Hepatocyte (in vitro differentiated cells): ENCODE measurements at regions not wholly inside any gene's neighbourhood (a gene's known extent, or its start where the extent isn't known, plus 50 kb on each side); places are given as distances from the start of the nearest gene placed in this dataset.

Experiments
- DNase-seq: peaks from one replicate; pipeline ENCODE4 v3.0.0-alpha.2; 2016; ENCODE audit warnings: low spot score
- H2AFZ ChIP-seq: fragments of 200-600 bp; sonication (generic); 2 replicates; pipeline ENCODE4 v1.6.0; 2016; ENCODE audit warnings: antibody characterized with exemption, mild to moderate bottlenecking
- H3K27ac ChIP-seq: fragments of 200-600 bp; sonication (generic); 2 replicates; pipeline ENCODE4 v1.5.1; 2016; ENCODE audit warnings: mild to moderate bottlenecking
- H3K27me3 ChIP-seq: fragments of 200-600 bp; sonication (generic); 2 replicates; pipeline ENCODE4 v1.6.1; 2016
- H3K36me3 ChIP-seq: fragments of 200-600 bp; sonication (generic); replicated peaks from 2 replicates; pipeline ENCODE4 v1.5.1; 2016; ENCODE audit warnings: low read depth; ENCODE audit not compliant: insufficient read depth
- H3K4me1 ChIP-seq: fragments of 200-600 bp; sonication (generic); 2 replicates; pipeline ENCODE4 v1.5.1; 2016; ENCODE audit warnings: mild to moderate bottlenecking, moderate library complexity; ENCODE audit not compliant: insufficient read depth
- H3K4me2 ChIP-seq: fragments of 200-600 bp; sonication (generic); 2 replicates; pipeline ENCODE4 v1.6.0; 2016
- H3K4me3 ChIP-seq: fragments of 200-600 bp; sonication (generic); 2 replicates; pipeline ENCODE4 v1.5.1; 2016; ENCODE audit warnings: mild to moderate bottlenecking
- H3K79me2 ChIP-seq: fragments of 200-600 bp; sonication (generic); 2 replicates; pipeline ENCODE4 v1.6.0; 2017; ENCODE audit warnings: mild to moderate bottlenecking
- H3K9me2 ChIP-seq: fragments of 200-600 bp; sonication (generic); replicated peaks from 2 replicates; pipeline ENCODE4 v1.6.0; 2017; ENCODE audit warnings: mild to moderate bottlenecking; ENCODE audit not compliant: insufficient read depth
- H3K9me3 ChIP-seq: fragments of 200-600 bp; sonication (generic); 2 replicates; pipeline ENCODE4 v1.5.1; 2016; ENCODE audit warnings: low read depth, mild to moderate bottlenecking
- H4K20me1 ChIP-seq: fragments of 200-600 bp; sonication (generic); 2 replicates; pipeline ENCODE4 v1.6.0; 2016; ENCODE audit warnings: mild to moderate bottlenecking; ENCODE audit not compliant: insufficient read depth, poor library complexity, severe bottlenecking
- EZH2 ChIP-seq: fragments of 200-600 bp; sonication (generic); IDR thresholded peaks from 2 replicates; pipeline ENCODE4 v1.6.1; 2016; ENCODE audit warnings: antibody characterized with exemption, mild to moderate bottlenecking, borderline replicate concordance
- EZH2phosphoT487 ChIP-seq: fragments of 200-600 bp; sonication (generic); IDR thresholded peaks from one replicate; pipeline ENCODE4 v1.6.1; 2018; ENCODE audit warnings: antibody characterized with exemption, mild to moderate bottlenecking, low read depth, moderate library complexity; ENCODE audit not compliant: unreplicated experiment, severe bottlenecking
- WGBS: methylation state at CpG from one replicate; pipeline ENCODE4 v1.1.6; 2016; ENCODE audit warnings: low lambda C conversion rate; ENCODE audit errors: missing lambda C conversion rate; 5-methylcytosine and 5-hydroxymethylcytosine counted together
- TF ChIP-seq, protein P1 (sequence below): fragments of 200-600 bp; sonication (generic); IDR thresholded peaks from 2 replicates; pipeline ENCODE4 v1.5.1; 2016; ENCODE audit warnings: antibody characterized with exemption, mild to moderate bottlenecking; ENCODE audit not compliant: poor library complexity

DNA sequence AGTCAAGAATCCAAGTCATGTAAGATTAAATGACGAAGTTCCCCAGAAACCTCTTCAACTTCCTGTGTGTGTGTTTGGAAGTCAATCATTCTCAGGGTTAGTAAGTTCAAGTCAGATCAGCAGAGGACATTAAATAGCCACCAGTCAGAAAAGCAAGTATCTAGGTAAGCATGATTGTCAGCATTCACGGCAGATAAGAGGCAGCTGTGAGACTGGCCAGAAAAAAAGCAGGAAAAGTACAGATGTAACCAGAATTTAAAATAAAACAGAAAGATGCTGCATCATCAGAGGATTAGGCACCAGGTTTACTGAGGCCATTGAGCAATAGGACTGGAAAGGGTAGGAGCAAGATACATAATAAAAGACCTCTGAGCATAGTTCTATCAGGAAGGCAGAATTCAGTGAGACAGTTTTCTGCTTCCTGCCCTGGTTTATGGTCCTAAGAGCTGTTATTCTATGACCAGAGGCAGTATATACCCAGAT, 606.9 kb downstream of the FSCB start:
- H3K27ac ChIP-seq: peak overlapping the region; percentile 60
- TF ChIP-seq, protein P1, sequence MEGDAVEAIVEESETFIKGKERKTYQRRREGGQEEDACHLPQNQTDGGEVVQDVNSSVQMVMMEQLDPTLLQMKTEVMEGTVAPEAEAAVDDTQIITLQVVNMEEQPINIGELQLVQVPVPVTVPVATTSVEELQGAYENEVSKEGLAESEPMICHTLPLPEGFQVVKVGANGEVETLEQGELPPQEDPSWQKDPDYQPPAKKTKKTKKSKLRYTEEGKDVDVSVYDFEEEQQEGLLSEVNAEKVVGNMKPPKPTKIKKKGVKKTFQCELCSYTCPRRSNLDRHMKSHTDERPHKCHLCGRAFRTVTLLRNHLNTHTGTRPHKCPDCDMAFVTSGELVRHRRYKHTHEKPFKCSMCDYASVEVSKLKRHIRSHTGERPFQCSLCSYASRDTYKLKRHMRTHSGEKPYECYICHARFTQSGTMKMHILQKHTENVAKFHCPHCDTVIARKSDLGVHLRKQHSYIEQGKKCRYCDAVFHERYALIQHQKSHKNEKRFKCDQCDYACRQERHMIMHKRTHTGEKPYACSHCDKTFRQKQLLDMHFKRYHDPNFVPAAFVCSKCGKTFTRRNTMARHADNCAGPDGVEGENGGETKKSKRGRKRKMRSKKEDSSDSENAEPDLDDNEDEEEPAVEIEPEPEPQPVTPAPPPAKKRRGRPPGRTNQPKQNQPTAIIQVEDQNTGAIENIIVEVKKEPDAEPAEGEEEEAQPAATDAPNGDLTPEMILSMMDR: no peak
- TF ChIP-seq EZH2phosphoT487 (no peak), EZH2 (no peak)

DNA sequence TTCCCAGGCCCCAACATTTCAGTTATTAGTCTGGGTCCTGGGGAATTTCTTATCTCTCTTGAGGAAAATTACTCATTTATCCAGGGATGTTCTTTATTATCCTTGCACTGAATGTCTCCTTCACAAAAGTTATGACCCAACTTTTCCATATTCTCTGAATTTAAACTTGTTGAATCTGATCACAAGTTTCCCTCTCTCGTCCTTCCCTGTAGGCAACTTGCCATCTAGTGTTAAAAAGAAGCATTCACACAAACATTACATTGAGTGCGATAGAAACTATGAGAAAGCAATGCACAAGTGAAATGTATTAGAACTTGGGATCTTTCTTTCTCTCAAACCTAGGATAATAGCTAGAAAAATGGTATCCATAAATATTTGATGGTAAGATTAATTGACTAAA, 608.4 kb downstream of the FSCB start:
- no peaks in the 10 kb centered on the region for H4K20me1 ChIP-seq
- no peak overlapping the region for H3K4me3 ChIP-seq
- H3K27me3 ChIP-seq: no peaks in the 10 kb centered on the region
- no peaks in the 10 kb centered on the region for H3K9me2 ChIP-seq
- H3K79me2 ChIP-seq: no peaks in the 10 kb centered on the region
- no peak overlapping the region for H3K27ac ChIP-seq
- peak; percentile 49 for DNase-seq
- peaks cover 34% of the 10 kb centered on the region for H3K4me1 ChIP-seq
- 64% methylated on average over 2 of the region's 2 CpGs for WGBS
- no peak overlapping the region for H2AFZ ChIP-seq
- H3K36me3 ChIP-seq: no peaks in the 10 kb centered on the region
- no peaks in the 10 kb centered on the region for H3K9me3 ChIP-seq
- TF ChIP-seq, protein P1: peak; percentile 56
- TF ChIP-seq EZH2 (no peak), EZH2phosphoT487 (no peak)
- H3K4me2 ChIP-seq: no peak overlapping the region

More for the DNA sequence above, 606.9 kb downstream of the FSCB start:
- Histone ChIP-seq H4K20me1 (no peaks in the 10 kb centered on the region), H3K79me2 (no peaks in the 10 kb centered on the region), H3K4me2 (peak overlapping the region; percentile 47), H3K36me3 (no peaks in the 10 kb centered on the region), H3K9me3 (no peaks in the 10 kb centered on the region), H3K9me2 (no peaks in the 10 kb centered on the region), H3K4me1 (peaks cover 34% of the 10 kb centered on the region), H3K4me3 (no peak overlapping the region), H2AFZ (no peak overlapping the region), H3K27me3 (no peaks in the 10 kb centered on the region)
- DNase-seq: peak; percentile 64
- 26% methylated on average over 2 of the region's 2 CpGs for WGBS

DNA sequence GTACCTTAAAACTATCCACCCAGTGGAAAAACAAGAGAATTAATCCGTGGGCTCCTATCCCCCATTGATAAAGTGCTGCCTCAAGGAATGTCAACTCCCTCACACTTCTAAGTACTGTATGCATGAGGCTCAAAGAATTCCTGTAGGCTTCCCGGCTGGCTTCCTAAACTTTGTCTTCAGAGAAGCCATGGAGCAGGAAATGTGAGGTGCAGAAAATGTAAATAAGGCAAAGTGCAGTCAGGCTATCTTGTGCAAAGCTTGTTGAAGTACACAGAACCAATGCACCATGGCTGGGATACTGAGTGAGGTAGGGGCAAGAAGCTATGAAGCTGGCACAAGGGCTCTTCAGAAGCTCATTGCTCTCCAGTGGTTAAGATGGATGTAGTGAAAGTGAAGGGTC, 611.0 kb downstream of the FSCB start:
- H3K9me2 ChIP-seq: no peaks in the 10 kb centered on the region
- peaks cover 14% of the 10 kb centered on the region for H3K4me1 ChIP-seq
- H3K4me2 ChIP-seq: peak overlapping the region; percentile 30
- WGBS: 49% methylated on average over 2 of the region's 2 CpGs
- no peak overlapping the region for H2AFZ ChIP-seq
- no peaks in the 10 kb centered on the region for H3K79me2 ChIP-seq
- no peaks in the 10 kb centered on the region for H3K9me3 ChIP-seq
- no peaks in the 10 kb centered on the region for H3K27me3 ChIP-seq
- H3K36me3 ChIP-seq: no peaks in the 10 kb centered on the region
- no peaks in the 10 kb centered on the region for H4K20me1 ChIP-seq
- H3K4me3 ChIP-seq: no peak overlapping the region
- TF ChIP-seq, protein P1: no peak
- TF ChIP-seq EZH2 (no peak), EZH2phosphoT487 (no peak)
- peak; percentile 43 for DNase-seq
- peak overlapping the region; percentile 74 for H3K27ac ChIP-seq

DNA sequence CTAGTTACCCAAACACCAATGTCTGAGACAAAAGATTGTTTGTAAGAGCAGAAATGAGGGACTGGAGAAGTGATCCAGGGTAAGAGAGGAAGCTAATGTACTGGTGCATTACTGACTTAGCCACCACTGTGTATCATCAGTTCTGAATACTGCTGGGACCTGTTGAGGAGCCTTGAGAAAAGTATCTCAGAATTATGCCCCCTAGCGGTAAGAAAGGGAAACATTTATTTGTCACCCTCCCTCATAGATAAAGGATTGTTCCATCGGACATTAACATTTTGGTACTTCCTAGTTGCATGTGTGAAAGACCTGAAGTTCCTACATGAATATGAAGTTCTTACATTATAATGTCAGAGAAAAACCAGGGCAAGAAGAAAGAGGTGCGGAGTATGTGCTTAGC, 612.5 kb downstream of the FSCB start:
- WGBS: 60% methylated on average over 3 of the region's 3 CpGs
- H3K4me3 ChIP-seq: no peak overlapping the region
- no peak overlapping the region for H3K4me2 ChIP-seq
- no peak for DNase-seq
- peaks cover 5% of the 10 kb centered on the region for H3K4me1 ChIP-seq
- H3K9me2 ChIP-seq: no peaks in the 10 kb centered on the region
- no peaks in the 10 kb centered on the region for H3K9me3 ChIP-seq
- H3K27me3 ChIP-seq: no peaks in the 10 kb centered on the region
- H3K79me2 ChIP-seq: no peaks in the 10 kb centered on the region
- no peaks in the 10 kb centered on the region for H4K20me1 ChIP-seq
- H3K36me3 ChIP-seq: no peaks in the 10 kb centered on the region
- TF ChIP-seq EZH2: no peak
- TF ChIP-seq, protein P1: peak; percentile 36
- no peak overlapping the region for H3K27ac ChIP-seq
- no peak overlapping the region for H2AFZ ChIP-seq
